Lower lobe of right lung (tissue), 2 donors: ENCODE measurements at regions not wholly inside any gene's neighbourhood (a gene's known extent, or its start where the extent isn't known, plus 50 kb on each side); places are given as distances from the start of the nearest gene placed in this dataset.

Source experiments
- ATAC-seq, 2 donors: fragments of 200-7000 bp; cut with Tn5 transposase; one replicate each; pipeline ENCODE4 v1.9.1; 2020 to 2022; ENCODE audit warnings: mild to moderate bottlenecking in 2 of 2, moderate library complexity in 2 of 2
- DNase-seq: peaks from one replicate; pipeline ENCODE4 v3.0.0-alpha.2; 2020
- H3K27ac ChIP-seq: fragments of 200-600 bp; one replicate; pipeline ENCODE4 v1.8.0; 2022
- H3K27me3 ChIP-seq: fragments of 200-600 bp; one replicate; pipeline ENCODE4 v1.8.0; 2022; ENCODE audit warnings: low read depth
- H3K36me3 ChIP-seq: fragments of 200-600 bp; one replicate; pipeline ENCODE4 v1.8.0; 2022; ENCODE audit warnings: mild to moderate bottlenecking
- H3K4me1 ChIP-seq: fragments of 200-600 bp; one replicate; pipeline ENCODE4 v1.8.0; 2022
- H3K4me3 ChIP-seq: fragments of 200-600 bp; one replicate; pipeline ENCODE4 v1.8.0; 2022; ENCODE audit warnings: mild to moderate bottlenecking
- H3K9me3 ChIP-seq: fragments of 200-600 bp; one replicate; pipeline ENCODE4 v1.8.0; 2022
- intact Hi-C: fragments of 100-400 bp; cut with DNase I; formaldehyde crosslinking; loops from one replicate; pipeline ENCODE4 v1.11.0; 2022
- TF ChIP-seq, protein P1 (sequence below): fragments of 200-600 bp; IDR thresholded peaks from one replicate; pipeline ENCODE4 v1.8.0; 2022; ENCODE audit warnings: antibody characterized with exemption, mild to moderate bottlenecking
- donor health status: DM: no; HTN: yes; CAD: no; lungs with severe emphysema.

DNA sequence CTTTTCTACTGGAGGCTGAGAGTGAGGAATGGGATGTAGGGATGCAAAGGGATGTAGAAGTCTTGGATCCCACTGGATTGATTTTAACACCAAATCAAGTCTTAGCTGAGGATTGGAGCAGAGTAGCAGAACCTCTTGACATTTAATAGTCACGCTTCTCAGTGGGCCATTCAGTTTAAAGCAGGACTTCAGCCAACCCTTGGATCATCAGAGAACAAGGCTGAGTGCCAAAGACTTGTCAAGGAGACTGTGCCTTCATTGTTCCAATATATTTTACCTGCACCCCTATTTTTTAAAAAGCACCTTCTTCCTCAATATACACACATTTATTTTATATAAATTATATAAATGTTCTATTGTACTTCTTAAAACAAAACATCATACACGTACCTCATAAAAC lies 242.4 kb upstream of the ST6GAL2 start:
- H3K36me3 ChIP-seq = no peaks in the 10 kb centered on the region
- H3K27ac ChIP-seq = no peak overlapping the region
- no peak for ATAC-seq
- H3K27me3 ChIP-seq = no peaks in the 10 kb centered on the region
- DNase-seq = no peak
- intact Hi-C loops = no loop called here
- TF ChIP-seq, protein P1, sequence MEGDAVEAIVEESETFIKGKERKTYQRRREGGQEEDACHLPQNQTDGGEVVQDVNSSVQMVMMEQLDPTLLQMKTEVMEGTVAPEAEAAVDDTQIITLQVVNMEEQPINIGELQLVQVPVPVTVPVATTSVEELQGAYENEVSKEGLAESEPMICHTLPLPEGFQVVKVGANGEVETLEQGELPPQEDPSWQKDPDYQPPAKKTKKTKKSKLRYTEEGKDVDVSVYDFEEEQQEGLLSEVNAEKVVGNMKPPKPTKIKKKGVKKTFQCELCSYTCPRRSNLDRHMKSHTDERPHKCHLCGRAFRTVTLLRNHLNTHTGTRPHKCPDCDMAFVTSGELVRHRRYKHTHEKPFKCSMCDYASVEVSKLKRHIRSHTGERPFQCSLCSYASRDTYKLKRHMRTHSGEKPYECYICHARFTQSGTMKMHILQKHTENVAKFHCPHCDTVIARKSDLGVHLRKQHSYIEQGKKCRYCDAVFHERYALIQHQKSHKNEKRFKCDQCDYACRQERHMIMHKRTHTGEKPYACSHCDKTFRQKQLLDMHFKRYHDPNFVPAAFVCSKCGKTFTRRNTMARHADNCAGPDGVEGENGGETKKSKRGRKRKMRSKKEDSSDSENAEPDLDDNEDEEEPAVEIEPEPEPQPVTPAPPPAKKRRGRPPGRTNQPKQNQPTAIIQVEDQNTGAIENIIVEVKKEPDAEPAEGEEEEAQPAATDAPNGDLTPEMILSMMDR = no peak
- no peaks in the 10 kb centered on the region for H3K9me3 ChIP-seq
- H3K4me1 ChIP-seq = no peaks in the 10 kb centered on the region
- no peak overlapping the region for H3K4me3 ChIP-seq

DNA sequence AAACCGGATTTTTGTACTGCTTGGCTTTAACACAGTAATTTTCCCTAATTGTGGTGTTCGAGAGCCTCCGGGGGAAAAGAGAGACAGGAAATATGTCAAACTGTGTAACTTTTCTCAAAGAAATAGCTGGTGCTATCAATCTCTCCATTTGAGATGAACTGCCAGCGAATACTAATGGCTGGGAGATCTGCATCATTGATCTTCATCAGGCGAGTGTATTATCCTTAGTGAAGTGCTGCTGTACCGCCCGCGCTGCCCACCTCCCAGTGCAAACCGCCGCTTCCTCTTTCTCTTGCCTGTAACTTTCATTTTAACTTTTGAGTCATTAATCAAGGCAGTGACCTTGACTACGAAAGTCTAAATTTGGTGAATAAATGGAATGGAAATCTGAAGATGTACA lies 246.1 kb upstream of the ST6GAL2 start:
- no peak overlapping the region for H3K27ac ChIP-seq
- H3K4me3 ChIP-seq = no peak overlapping the region
- no peaks in the 10 kb centered on the region for H3K36me3 ChIP-seq
- ATAC-seq = no peak
- H3K27me3 ChIP-seq = no peaks in the 10 kb centered on the region
- TF ChIP-seq, protein P1 = no peak
- intact Hi-C loops = no loop called here
- DNase-seq = no peak
- no peaks in the 10 kb centered on the region for H3K4me1 ChIP-seq
- no peaks in the 10 kb centered on the region for H3K9me3 ChIP-seq

DNA sequence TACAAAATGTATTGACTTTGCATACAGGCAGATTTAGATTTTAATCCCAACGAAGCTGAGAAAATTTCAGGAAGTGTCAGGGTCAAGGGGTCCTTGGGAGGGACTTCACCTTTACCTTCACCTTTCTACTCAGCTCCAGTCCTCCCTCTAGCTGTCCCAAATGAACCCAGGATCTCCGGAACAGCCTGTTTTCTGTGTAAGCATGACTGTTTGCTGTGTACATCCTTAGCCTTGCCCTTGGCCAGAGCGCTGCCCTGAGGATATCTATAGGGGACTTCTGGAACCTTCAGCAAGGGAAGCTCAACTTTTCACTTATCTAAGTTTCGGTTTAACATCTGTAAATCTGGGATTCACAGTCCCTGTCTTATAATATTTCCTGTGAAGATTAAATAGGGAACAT lies 246.8 kb upstream of the ST6GAL2 start:
- DNase-seq (no peak), ATAC-seq (no peak)
- no peaks in the 10 kb centered on the region for H3K27me3 ChIP-seq
- H3K4me3 ChIP-seq = no peak overlapping the region
- no peaks in the 10 kb centered on the region for H3K9me3 ChIP-seq
- TF ChIP-seq, protein P1 = no peak
- no peaks in the 10 kb centered on the region for H3K36me3 ChIP-seq
- no peaks in the 10 kb centered on the region for H3K4me1 ChIP-seq
- H3K27ac ChIP-seq = no peak overlapping the region
- intact Hi-C loops = no loop called here

DNA sequence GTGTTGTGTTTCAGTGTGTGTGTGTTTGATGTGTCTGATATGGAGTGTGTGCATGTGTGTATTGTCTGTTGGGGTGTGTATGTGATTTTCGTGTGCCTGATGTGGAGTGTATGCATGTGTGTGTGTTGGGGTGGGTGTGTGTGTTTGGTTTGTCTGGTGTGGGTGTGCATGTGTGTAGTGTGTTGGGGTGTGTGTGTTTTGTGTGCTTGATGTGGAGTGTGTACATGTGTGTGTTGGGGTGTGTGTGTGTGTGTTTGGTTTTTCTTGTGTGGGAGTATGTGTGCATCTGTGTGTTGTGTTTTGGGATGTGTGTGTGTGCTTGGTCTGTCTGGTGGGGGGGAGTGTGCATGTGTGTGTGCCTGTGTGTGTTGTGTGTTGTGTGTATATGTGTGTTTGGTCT lies 247.4 kb upstream of the ST6GAL2 start:
- no peak overlapping the region for H3K4me3 ChIP-seq
- no peak for DNase-seq
- intact Hi-C loops = no loop called here

DNA sequence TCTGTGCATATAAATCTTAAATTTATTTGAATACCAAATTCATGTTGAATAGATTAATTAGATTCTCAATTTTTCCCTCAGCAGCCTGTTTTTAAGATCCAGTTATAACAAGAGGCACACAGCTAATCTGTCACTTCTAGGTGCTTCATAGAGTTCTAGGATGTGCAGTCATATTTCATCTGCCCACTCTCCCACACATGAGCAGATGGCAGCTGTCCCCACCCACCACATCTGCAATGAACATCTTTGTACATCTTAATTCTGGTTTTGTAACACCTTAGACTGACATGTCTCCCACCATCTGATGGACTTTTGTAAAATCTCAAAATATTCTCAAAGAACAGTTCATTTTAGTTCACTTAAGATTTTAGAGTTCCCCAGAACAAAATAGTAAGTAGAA lies 250.8 kb upstream of the ST6GAL2 start:
- TF ChIP-seq, protein P1 = no peak
- no peaks in the 10 kb centered on the region for H3K27me3 ChIP-seq
- ATAC-seq (no peak), DNase-seq (no peak)
- no peak overlapping the region for H3K27ac ChIP-seq
- intact Hi-C loops = no loop called here
- no peaks in the 10 kb centered on the region for H3K9me3 ChIP-seq
- H3K36me3 ChIP-seq = no peaks in the 10 kb centered on the region
- H3K4me3 ChIP-seq = no peak overlapping the region
- H3K4me1 ChIP-seq = no peaks in the 10 kb centered on the region

More for the DNA sequence above, 247.4 kb upstream of the ST6GAL2 start:
- TF ChIP-seq, protein P1 = no peak
- ATAC-seq = no peak
- H3K27me3 ChIP-seq = no peaks in the 10 kb centered on the region
- H3K4me1 ChIP-seq = no peaks in the 10 kb centered on the region
- no peaks in the 10 kb centered on the region for H3K36me3 ChIP-seq
- H3K9me3 ChIP-seq = no peaks in the 10 kb centered on the region
- H3K27ac ChIP-seq = no peak overlapping the region

DNA sequence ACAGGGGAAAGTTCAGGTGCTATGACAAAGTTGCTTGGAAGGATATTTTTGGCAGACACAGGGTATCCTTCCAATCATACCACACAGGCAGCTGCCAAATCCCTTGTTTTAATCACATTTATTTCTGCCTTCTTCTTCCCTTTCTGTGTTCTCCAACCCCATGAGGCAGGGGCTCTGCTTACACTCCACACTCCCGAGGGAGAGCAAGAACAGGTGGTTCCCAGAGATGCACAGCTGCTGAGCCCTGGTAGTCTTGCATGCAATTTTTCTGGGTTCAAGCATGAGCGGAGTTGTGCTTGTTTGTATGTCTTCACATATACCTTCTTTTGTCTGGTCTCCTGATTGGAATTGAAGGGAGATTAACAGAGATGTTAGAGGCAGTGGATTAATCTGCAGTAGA lies 251.7 kb upstream of the ST6GAL2 start:
- TF ChIP-seq, protein P1 = no peak
- ATAC-seq (no peak), DNase-seq (no peak)
- intact Hi-C loops = no loop called here
- Histone ChIP-seq H3K36me3 (no peaks in the 10 kb centered on the region), H3K27ac (no peak overlapping the region), H3K4me3 (no peak overlapping the region), H3K27me3 (no peaks in the 10 kb centered on the region), H3K4me1 (no peaks in the 10 kb centered on the region), H3K9me3 (no peaks in the 10 kb centered on the region)
